Right cardiac atrium (tissue), 5 donors: ENCODE measurements at regions not wholly inside any gene's neighbourhood (a gene's known extent, or its start where the extent isn't known, plus 50 kb on each side); places are given as distances from the start of the nearest gene placed in this dataset.
"Not testable (repeated sequence)": the region's sequence is repeated elsewhere in the genome, so short reads cannot be mapped to it uniquely, and the experiment has no call there.

Experiments
- ATAC-seq, 2 donors: fragments of 200-7000 bp; cut with Tn5 transposase; one replicate each; pipeline versions ENCODE4 v1.8.0 to v1.9.1; 2020; ENCODE audit warnings: moderate library complexity in 2 of 2, mild to moderate bottlenecking in 1 of 2
- DNase-seq, 3 donors: peaks; one replicate each; pipeline ENCODE4 v3.0.0-alpha.2; 2020
- H3K27ac ChIP-seq: one replicate; pipeline ENCODE4 v1.5.1; 2013; ENCODE audit warnings: mild to moderate bottlenecking, low read length, control low read depth, moderate library complexity
- H3K27me3 ChIP-seq: one replicate; pipeline ENCODE4 v1.6.1; 2013; ENCODE audit not compliant: control insufficient read depth, insufficient read depth
- H3K4me1 ChIP-seq: one replicate; pipeline ENCODE4 v1.6.1; 2013; ENCODE audit warnings: low read length; ENCODE audit not compliant: control insufficient read depth, insufficient read depth
- H3K4me3 ChIP-seq: one replicate; pipeline ENCODE4 v1.5.1; 2013; ENCODE audit warnings: low read length, control low read depth
- H3K9me3 ChIP-seq: one replicate; pipeline ENCODE4 v1.6.1; 2013; ENCODE audit warnings: low read length; ENCODE audit not compliant: control insufficient read depth
- WGBS: extraction: QIAGEN DNeasy Blood & Tissue Kit; methylation state at CpG from one replicate; pipeline ENCODE4 v1.1.7; 2013; 5-methylcytosine and 5-hydroxymethylcytosine counted together
- intact Hi-C, 4 donors: fragments of 100-400 bp; cut with DNase I; formaldehyde crosslinking; loops; one replicate each; pipeline versions ENCODE4 v1.11.0 to v1.14.0; 2022 to 2023
- donor health status: healthy with polysubstance abuse.
- donor health status: DM: no; HTN: yes; CAD: no.
- donor health status: DM: no; HTN: no; CAD: no.
- donor health status: DM: no; HTN: yes; CAD: no; lungs with severe emphysema.
- donor health status: DM: yes; HTN: yes; CAD: no.

- DNase-seq: no peak
Observed at GRCh38 chr7:47071866-47072265, 510.0 kb downstream of the TNS3 start.

GRCh38 chr7:47069385-47070076 lies 512.4 kb downstream of the TNS3 start:
- Histone ChIP-seq H3K27ac (peak overlapping the region; percentile 46), H3K9me3 (no peaks in the 10 kb centered on the region), H3K4me3 (no peak overlapping the region), H3K27me3 (no peaks in the 10 kb centered on the region), H3K4me1 (peaks cover 7% of the 10 kb centered on the region)
- ATAC-seq (peak; percentile 59 to 92), DNase-seq (peak in 2 of 3 donors; percentile 73 to 89)
- intact Hi-C loops: no loop called here
- 75% methylated on average over 15 of the region's 15 CpGs for WGBS

More at GRCh38 chr7:47071866-47072265, 510.0 kb downstream of the TNS3 start:
- intact Hi-C loops: no loop called here
- H3K9me3 ChIP-seq: no peaks in the 10 kb centered on the region
- peaks cover 9% of the 10 kb centered on the region for H3K4me1 ChIP-seq
- no peak overlapping the region for H3K27ac ChIP-seq
- no peaks in the 10 kb centered on the region for H3K27me3 ChIP-seq
- H3K4me3 ChIP-seq: no peak overlapping the region
- WGBS: 82% methylated on average over 3 of the region's 3 CpGs
- no peak for ATAC-seq

- intact Hi-C loops: no loop called here
- Histone ChIP-seq H3K27me3 (no peaks in the 10 kb centered on the region), H3K4me3 (no peak overlapping the region), H3K9me3 (no peaks in the 10 kb centered on the region), H3K27ac (no peak overlapping the region), H3K4me1 (peaks cover 3% of the 10 kb centered on the region)
- WGBS: 59% methylated on average over 9 of the region's 9 CpGs
- ATAC-seq (no peak), DNase-seq (no peak)
Observed at GRCh38 chr7:47066976-47067614, 514.8 kb downstream of the TNS3 start.

GRCh38 chr7:47056731-47057130 lies 525.2 kb downstream of the TNS3 start:
- no peaks in the 10 kb centered on the region for H3K4me1 ChIP-seq
- ATAC-seq: no peak
- no peak overlapping the region for H3K27ac ChIP-seq
- intact Hi-C loops: no loop called here
- H3K9me3 ChIP-seq: no peaks in the 10 kb centered on the region
- no peak for DNase-seq
- 71% methylated on average over 2 of the region's 2 CpGs for WGBS
- H3K27me3 ChIP-seq: no peaks in the 10 kb centered on the region
- H3K4me3 ChIP-seq: no peak overlapping the region

- DNase-seq: peak in 1 of 3 donors; percentile 27
- H3K9me3 ChIP-seq, intact Hi-C loops, H3K4me3 ChIP-seq, H3K4me1 ChIP-seq, H3K27me3 ChIP-seq, H3K27ac ChIP-seq: not testable (repeated sequence)
- peak; percentile 43 to 84 for ATAC-seq
- WGBS: 38% methylated on average over 70 of the region's 70 CpGs
Observed at GRCh38 chr7:47052541-47053208, 529.2 kb downstream of the TNS3 start.

GRCh38 chr7:47049234-47049774 lies 532.6 kb downstream of the TNS3 start:
- Histone ChIP-seq H3K4me1 (peaks cover 8% of the 10 kb centered on the region), H3K9me3 (no peaks in the 10 kb centered on the region), H3K27ac (no peak overlapping the region), H3K27me3 (no peaks in the 10 kb centered on the region), H3K4me3 (no peak overlapping the region)
- DNase-seq (no peak), ATAC-seq (no peak)
- WGBS: 95% methylated on average over 13 of the region's 13 CpGs
- intact Hi-C loops: no loop called here

- Histone ChIP-seq H3K27me3 (no peaks in the 10 kb centered on the region), H3K27ac (no peak overlapping the region), H3K4me3 (no peak overlapping the region), H3K4me1 (peaks cover 8% of the 10 kb centered on the region), H3K9me3 (no peaks in the 10 kb centered on the region)
- 77% methylated on average over 2 of the region's 2 CpGs for WGBS
- peak in 1 of 2 donors; percentile 60 for ATAC-seq
- no peak for DNase-seq
- intact Hi-C loops: no loop called here
Observed at GRCh38 chr7:47047384-47047783, 534.5 kb downstream of the TNS3 start.

GRCh38 chr7:47046949-47047348 lies 535.0 kb downstream of the TNS3 start:
- ATAC-seq: peak in 1 of 2 donors; percentile 30
- intact Hi-C loops: no loop called here
- Histone ChIP-seq H3K9me3 (no peaks in the 10 kb centered on the region), H3K4me1 (peaks cover 8% of the 10 kb centered on the region), H3K27ac (no peak overlapping the region), H3K27me3 (no peaks in the 10 kb centered on the region), H3K4me3 (no peak overlapping the region)
- DNase-seq: peak in 2 of 3 donors; percentile 57 to 61
- 72% methylated on average over 9 of the region's 9 CpGs for whole genome bisulfite sequencing

- ATAC-seq: peak; percentile 84 to 92
- Histone ChIP-seq H3K4me3 (no peak overlapping the region), H3K4me1 (peaks cover 11% of the 10 kb centered on the region), H3K27me3 (no peaks in the 10 kb centered on the region), H3K9me3 (no peaks in the 10 kb centered on the region), H3K27ac (peak overlapping the region; percentile 28)
- DNase-seq: peak; percentile 32 to 93 (median 88)
- 21% methylated on average over 11 of the region's 11 CpGs for WGBS
- intact Hi-C loops: no loop called here
Observed at GRCh38 chr7:47045207-47046051, 536.5 kb downstream of the TNS3 start.

GRCh38 chr7:47044625-47045024 lies 537.3 kb downstream of the TNS3 start:
- 66% methylated on average over 3 of the region's 3 CpGs for WGBS
- no peak for ATAC-seq
- H3K27me3 ChIP-seq: no peaks in the 10 kb centered on the region
- H3K27ac ChIP-seq: peak overlapping the region; percentile 56
- intact Hi-C loops: no loop called here
- H3K9me3 ChIP-seq: no peaks in the 10 kb centered on the region
- DNase-seq: no peak
- peaks cover 11% of the 10 kb centered on the region for H3K4me1 ChIP-seq
- H3K4me3 ChIP-seq: no peak overlapping the region
